Upper lobe of left lung (tissue), 6 donors: ENCODE measurements at regions not wholly inside any gene's neighbourhood (a gene's known extent, or its start where the extent isn't known, plus 50 kb on each side); places are given as distances from the start of the nearest gene placed in this dataset.

ENCODE experiments used
- ATAC-seq, 2 donors: fragments of 200-7000 bp; cut with Tn5 transposase; one replicate each; pipeline ENCODE4 v1.9.1; 2022; ENCODE audit warnings: mild to moderate bottlenecking in 2 of 2, moderate library complexity in 2 of 2; ENCODE audit not compliant: low FRiP score in 2 of 2
- DNase-seq, 2 donors: peaks; one replicate each; pipeline ENCODE4 v3.0.0-alpha.2; 2019 to 2020
- H3K27ac ChIP-seq, 4 donors: fragments of 200-600 bp; sonication (generic); one replicate each; pipeline ENCODE4 v1.5.1; 2016 to 2019
- H3K27me3 ChIP-seq, 4 donors: fragments of 200-600 bp; sonication (generic); one replicate each; pipeline ENCODE4 v1.5.1; 2017 to 2019
- H3K36me3 ChIP-seq, 4 donors: fragments of 200-600 bp; sonication (generic); one replicate each; pipeline ENCODE4 v1.5.1; 2016 to 2019
- H3K4me1 ChIP-seq, 4 donors: fragments of 200-600 bp; sonication (generic); one replicate each; pipeline ENCODE4 v1.5.1; 2018 to 2019
- H3K4me3 ChIP-seq, 4 donors: fragments of 200-600 bp; sonication (generic); one replicate each; pipeline ENCODE4 v1.5.1; 2017 to 2019; ENCODE audit warnings: mild to moderate bottlenecking in 2 of 4, moderate library complexity in 1 of 4
- H3K9me3 ChIP-seq, 4 donors: fragments of 200-600 bp; sonication (generic); one replicate each; pipeline ENCODE4 v1.5.1; 2018 to 2019
- CTCF ChIP-seq, 6 experiments: fragments of 450-650 bp in 4 of 6; fragments of 200-600 bp in 2 of 6; sonication (generic) in 2 of 6; IDR thresholded peaks; one replicate each; pipeline ENCODE4 v1.5.1; 2016 to 2019; ENCODE audit warnings: antibody characterized with exemption in 6 of 6
- EP300 ChIP-seq, 4 donors: sonication (generic); formaldehyde crosslinking; IDR thresholded peaks; one replicate each; pipeline ENCODE4 v1.5.1; 2017; ENCODE audit warnings: antibody characterized with exemption in 4 of 4, control low read depth in 2 of 4
- POLR2A ChIP-seq, 4 donors: fragments of 450-650 bp; IDR thresholded peaks; one replicate each; pipeline ENCODE4 v1.5.1; 2016 to 2017; ENCODE audit warnings: antibody characterized with exemption in 4 of 4, mild to moderate bottlenecking in 2 of 4
- POLR2AphosphoS5 ChIP-seq, 2 donors: sonication (generic); formaldehyde crosslinking; IDR thresholded peaks; one replicate each; pipeline ENCODE4 v1.5.1; 2017; ENCODE audit warnings: antibody characterized with exemption in 2 of 2
- WGBS, 2 donors: methylation state at CpG; one replicate each; pipeline ENCODE4 v1.1.5; 2017 to 2018; 5-methylcytosine and 5-hydroxymethylcytosine counted together
- donor health status: DM: no; HTN: no; CAD: no; lungs with moderate emphysema.
- donor health status: DM: no; HTN: yes; CAD: no; lungs with severe emphysema.

DNA sequence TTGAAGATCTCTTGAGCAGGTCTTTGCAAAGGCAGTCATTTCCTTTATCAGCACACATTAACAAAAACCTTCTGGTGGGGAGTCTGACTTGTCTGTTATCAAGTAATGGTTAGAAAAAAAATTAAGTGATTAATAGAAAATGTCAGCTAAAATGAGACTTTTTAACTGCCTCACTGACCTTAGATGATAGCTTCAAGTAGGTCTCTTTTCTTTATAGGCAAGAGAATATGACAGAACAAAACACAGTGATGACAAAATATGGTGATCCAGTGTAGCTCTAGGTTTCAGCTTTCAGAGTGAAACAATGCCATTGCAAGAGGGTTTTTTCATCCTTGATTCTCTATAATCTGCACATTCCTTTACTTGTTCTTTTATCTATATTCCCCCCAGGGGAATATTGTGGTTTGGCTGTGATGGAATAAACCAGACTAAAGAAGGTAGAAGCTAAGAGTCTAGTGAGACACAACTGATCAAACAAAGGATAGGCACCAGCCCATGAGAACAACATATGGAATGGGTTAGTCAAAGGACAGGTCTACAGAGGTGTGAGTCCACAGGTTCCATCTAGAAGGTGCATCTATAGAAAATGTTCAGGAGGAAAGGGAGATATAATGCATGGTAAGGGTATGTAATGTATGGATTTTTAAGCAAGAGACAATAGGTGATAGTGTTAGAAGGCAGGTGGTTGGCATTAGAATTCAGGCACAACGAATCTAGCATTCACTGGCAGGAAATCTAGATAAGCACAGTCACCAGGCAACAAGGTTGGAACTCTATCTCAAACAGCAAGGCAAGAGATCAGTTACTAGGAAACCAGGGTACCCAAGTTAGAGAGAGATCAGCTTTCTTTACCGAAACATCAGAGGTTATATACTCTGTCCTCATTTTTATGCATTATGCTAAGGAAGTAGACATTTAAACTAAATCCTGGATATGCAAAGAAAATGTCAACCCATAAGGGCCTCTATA, 228.9 kb upstream of the SMLR1 start:
- no peaks in the 10 kb centered on the region for H3K36me3 ChIP-seq
- 63 to 73% methylated on average over 2 of the region's 2 CpGs for WGBS, 2 donors
- no peaks in the 10 kb centered on the region for H3K4me1 ChIP-seq
- no peaks in the 10 kb centered on the region for H3K9me3 ChIP-seq
- no peak overlapping the region for H3K4me3 ChIP-seq
- ATAC-seq = no peak
- no peak overlapping the region for H3K27ac ChIP-seq
- no peaks in the 10 kb centered on the region for H3K27me3 ChIP-seq
- no peak for TF ChIP-seq CTCF (IDR thresholded peaks at IDR 0.05)
- no peak for TF ChIP-seq POLR2AphosphoS5 (IDR thresholded peaks at IDR 0.05)
- TF ChIP-seq EP300 (IDR thresholded peaks at IDR 0.05) = no peak
- TF ChIP-seq POLR2A (IDR thresholded peaks at IDR 0.05) = no peak
- no peak for DNase-seq

GRCh38 chr6:130600880-130601341, 226.3 kb upstream of the SMLR1 start:
- H3K36me3 ChIP-seq = no peaks in the 10 kb centered on the region
- ATAC-seq = no peak
- no peak overlapping the region for H3K27ac ChIP-seq
- DNase-seq = no peak
- no peaks in the 10 kb centered on the region for H3K27me3 ChIP-seq
- TF ChIP-seq POLR2A (IDR thresholded peaks at IDR 0.05) (no peak), EP300 (IDR thresholded peaks at IDR 0.05) (no peak), CTCF (IDR thresholded peaks at IDR 0.05) (no peak), POLR2AphosphoS5 (IDR thresholded peaks at IDR 0.05) (no peak)
- no peaks in the 10 kb centered on the region for H3K4me1 ChIP-seq
- H3K4me3 ChIP-seq = no peak overlapping the region
- H3K9me3 ChIP-seq = no peaks in the 10 kb centered on the region
- WGBS, 2 donors = 80 to 93% methylated on average over 2 of the region's 2 CpGs

GRCh38 chr6:130602151-130602770, 224.9 kb upstream of the SMLR1 start:
- no peaks in the 10 kb centered on the region for H3K4me1 ChIP-seq
- WGBS, 2 donors = 47 to 56% methylated on average over 8 of the region's 8 CpGs
- DNase-seq (no peak), ATAC-seq (no peak)
- no peak overlapping the region for H3K4me3 ChIP-seq
- H3K27me3 ChIP-seq = no peaks in the 10 kb centered on the region
- no peaks in the 10 kb centered on the region for H3K36me3 ChIP-seq
- H3K27ac ChIP-seq = no peak overlapping the region
- H3K9me3 ChIP-seq = no peaks in the 10 kb centered on the region
- TF ChIP-seq EP300 (IDR thresholded peaks at IDR 0.05) = no peak
- no peak for TF ChIP-seq CTCF (IDR thresholded peaks at IDR 0.05)
- TF ChIP-seq POLR2AphosphoS5 (IDR thresholded peaks at IDR 0.05) = no peak

GRCh38 chr6:130603391-130603790, 223.8 kb upstream of the SMLR1 start:
- DNase-seq = no peak
- 91 to 92% methylated on average over 3 of the region's 3 CpGs for WGBS, 2 donors
- TF ChIP-seq CTCF (IDR thresholded peaks at IDR 0.05) (no peak), POLR2AphosphoS5 (IDR thresholded peaks at IDR 0.05) (no peak), POLR2A (IDR thresholded peaks at IDR 0.05) (no peak), EP300 (IDR thresholded peaks at IDR 0.05) (no peak)
- Histone ChIP-seq H3K9me3 (no peaks in the 10 kb centered on the region), H3K4me3 (no peak overlapping the region), H3K4me1 (no peaks in the 10 kb centered on the region), H3K27me3 (no peaks in the 10 kb centered on the region), H3K27ac (no peak overlapping the region), H3K36me3 (no peaks in the 10 kb centered on the region)
- peak in 1 of 2 donors; percentile 30 for ATAC-seq
